ENCODE measurements at regions not wholly inside any gene's neighbourhood (a gene's known extent, or its start where the extent isn't known, plus 50 kb on each side); places are given as distances from the start of the nearest gene placed in this dataset.

- no peak for DNase-seq (ENCODE audit: low spot score)
Observed at GRCh38 chr2:151156431-151156830, 105.2 kb downstream of the RBM43 start.

GRCh38 chr2:151153601-151154000, 108.1 kb downstream of the RBM43 start:
- no peak for DNase-seq (ENCODE audit: low spot score)

- DNase-seq (ENCODE audit: low spot score), result no peak
Observed at GRCh38 chr2:151150331-151151320, 111.0 kb downstream of the RBM43 start.

- DNase-seq (ENCODE audit: low spot score), result no peak
Observed at GRCh38 chr2:151138507-151138906, 123.2 kb downstream of the RBM43 start.

- DNase-seq (ENCODE audit: low spot score), result no peak
Observed at GRCh38 chr2:151137526-151137925, 124.1 kb downstream of the RBM43 start.

GRCh38 chr2:151120011-151120410, 141.7 kb downstream of the RBM43 start:
- DNase-seq (ENCODE audit: low spot score), result no peak

GRCh38 chr2:151119374-151119773, 142.3 kb downstream of the RBM43 start:
- no peak for DNase-seq (ENCODE audit: low spot score)

GRCh38 chr2:151118269-151118668, 143.4 kb downstream of the RBM43 start:
- no peak for DNase-seq (ENCODE audit: low spot score)

- no peak for DNase-seq (ENCODE audit: low spot score)
Observed at GRCh38 chr2:151114874-151115273, 146.8 kb downstream of the RBM43 start.

- DNase-seq (ENCODE audit: low spot score), result no peak
Observed at GRCh38 chr2:151113318-151113717, 148.3 kb downstream of the RBM43 start.

- peak; percentile 73 for DNase-seq (ENCODE audit: low spot score)
Observed at GRCh38 chr2:151111599-151112278, 149.9 kb downstream of the RBM43 start.

- no peak for DNase-seq (ENCODE audit: low spot score)
Observed at GRCh38 chr2:151106805-151107506, 154.7 kb downstream of the RBM43 start.

GRCh38 chr2:151103551-151103950, 158.1 kb downstream of the RBM43 start:
- no peak for DNase-seq (ENCODE audit: low spot score)

GRCh38 chr2:151102226-151102625, 159.4 kb downstream of the RBM43 start:
- DNase-seq (ENCODE audit: low spot score), result no peak

GRCh38 chr2:151098841-151099240, 162.8 kb downstream of the RBM43 start:
- no peak for DNase-seq (ENCODE audit: low spot score)

GRCh38 chr2:151097895-151098294, 163.8 kb downstream of the RBM43 start:
- DNase-seq (ENCODE audit: low spot score), result no peak

GRCh38 chr2:151097128-151097527, 164.5 kb downstream of the RBM43 start:
- DNase-seq (ENCODE audit: low spot score), result no peak

GRCh38 chr2:151096235-151096634, 165.4 kb downstream of the RBM43 start:
- DNase-seq (ENCODE audit: low spot score), result no peak

- no peak for DNase-seq (ENCODE audit: low spot score)
Observed at GRCh38 chr2:151095463-151095862, 166.2 kb downstream of the RBM43 start.

GRCh38 chr2:151091583-151091982, 170.1 kb downstream of the RBM43 start:
- DNase-seq (ENCODE audit: low spot score), result no peak

- DNase-seq (ENCODE audit: low spot score), result no peak
Observed at GRCh38 chr2:151087377-151087776, 174.3 kb downstream of the RBM43 start.

GRCh38 chr2:151085181-151085611, 176.5 kb downstream of the RBM43 start:
- no peak for DNase-seq (ENCODE audit: low spot score)

All from RKO (cell line).